SU-DHL-6 (cell line): ENCODE measurements at regions not wholly inside any gene's neighbourhood (a gene's known extent, or its start where the extent isn't known, plus 50 kb on each side); places are given as distances from the start of the nearest gene placed in this dataset.

Source experiments
- H2AFZ ChIP-seq: fragments of 200-600 bp; sonication (generic); 2 replicates; pipeline ENCODE4 v1.6.1; 2014; ENCODE audit warnings: low read depth, mild to moderate bottlenecking, moderate library complexity, mixed read lengths, antibody characterized with exemption, low read length; ENCODE audit not compliant: severe bottlenecking
- H3F3A ChIP-seq: fragments of 200-600 bp; shearing (Covaris generic); 2 replicates; pipeline ENCODE4 v1.6.0; 2016; ENCODE audit warnings: antibody characterized with exemption, mild to moderate bottlenecking; ENCODE audit not compliant: insufficient read depth
- H3K27ac ChIP-seq: fragments of 200-600 bp; sonication (generic); 2 replicates; pipeline ENCODE4 v1.5.1; 2016; ENCODE audit warnings: low read depth, mild to moderate bottlenecking, low read length, moderate library complexity, mixed read lengths
- H3K27me3 ChIP-seq: fragments of 200-600 bp; sonication (generic), shearing (Covaris generic); 2 replicates; pipeline ENCODE4 v1.6.0; 2014; ENCODE audit warnings: mild to moderate bottlenecking, low read length
- H3K36me3 ChIP-seq: fragments of 200-600 bp; sonication (generic); 2 replicates; pipeline ENCODE4 v1.6.1; 2014; ENCODE audit warnings: mild to moderate bottlenecking, low read length, mixed read lengths
- H3K4me2 ChIP-seq: fragments of 300-600, 200-600 bp; shearing (Covaris generic), sonication (generic); 2 replicates; pipeline ENCODE4 v1.6.0; 2014; ENCODE audit warnings: low read length, low read depth, mild to moderate bottlenecking; ENCODE audit not compliant: poor library complexity, severe bottlenecking
- H3K4me3 ChIP-seq: fragments of 200-600 bp; sonication (generic); 2 replicates; pipeline ENCODE4 v1.5.1; 2014; ENCODE audit warnings: antibody characterized with exemption, low read length, mild to moderate bottlenecking, mixed read lengths; ENCODE audit not compliant: insufficient read depth, poor library complexity, severe bottlenecking
- H3K79me2 ChIP-seq: fragments of 200-600 bp; sonication (generic); 2 replicates; pipeline ENCODE4 v1.6.1; 2014; ENCODE audit warnings: mild to moderate bottlenecking, low read length, moderate library complexity; ENCODE audit not compliant: insufficient read depth
- H3K9ac ChIP-seq: fragments of 200-600 bp; sonication (generic); 2 replicates; pipeline ENCODE4 v1.7.0; 2014; ENCODE audit warnings: mild to moderate bottlenecking, low read length
- H3K9me2 ChIP-seq: fragments of 200-600 bp; sonication (generic); replicated peaks from 2 replicates; pipeline ENCODE4 v1.6.1; 2014; ENCODE audit warnings: low read length; ENCODE audit not compliant: insufficient read depth
- H3K9me3 ChIP-seq: fragments of 200-600 bp; sonication (generic); 2 replicates; pipeline ENCODE4 v1.6.1; 2014; ENCODE audit warnings: low read length, mixed read lengths; ENCODE audit not compliant: insufficient read depth
- H4K20me1 ChIP-seq: fragments of 200-600 bp; sonication (generic); 2 replicates; pipeline ENCODE4 v1.6.1; 2014; ENCODE audit warnings: low read depth, mild to moderate bottlenecking, antibody characterized with exemption, low read length, moderate library complexity, mixed read lengths
- CTCF ChIP-seq: fragments of 200-600 bp; sonication (generic); IDR thresholded peaks from one replicate; pipeline ENCODE4 v1.5.1; 2017; ENCODE audit warnings: antibody characterized with exemption, mild to moderate bottlenecking, low read length, moderate library complexity; ENCODE audit not compliant: insufficient read depth, poor library complexity, severe bottlenecking
- EZH2phosphoT487 ChIP-seq: fragments of 200-600 bp; sonication (generic), shearing (Covaris generic); conservative IDR thresholded peaks from 2 replicates; pipeline ENCODE4 v1.6.1; 2018; ENCODE audit warnings: mild to moderate bottlenecking, antibody characterized with exemption, low read length, moderate library complexity, mixed read lengths

GRCh38 chr12:85564786-85565185 lies 271.4 kb downstream of the RASSF9 start:
- TF ChIP-seq CTCF (no peak), EZH2phosphoT487 (no peak)
- no peaks in the 10 kb centered on the region for H3K9me3 ChIP-seq
- no peaks in the 10 kb centered on the region for H3K36me3 ChIP-seq
- peaks cover 3% of the 10 kb centered on the region; the same call in 1 of the 2 replicates for H4K20me1 ChIP-seq
- H3K4me2 ChIP-seq, result no peak overlapping the region
- no peak overlapping the region for H3K4me3 ChIP-seq
- no peaks in the 10 kb centered on the region for H3K27me3 ChIP-seq
- no peaks in the 10 kb centered on the region for H3K9me2 ChIP-seq
- H3K27ac ChIP-seq, result no peak overlapping the region
- no peak overlapping the region for H2AFZ ChIP-seq
- H3F3A ChIP-seq, result no peaks in the 10 kb centered on the region
- H3K79me2 ChIP-seq, result no peaks in the 10 kb centered on the region
- H3K9ac ChIP-seq, result no peak overlapping the region

DNA sequence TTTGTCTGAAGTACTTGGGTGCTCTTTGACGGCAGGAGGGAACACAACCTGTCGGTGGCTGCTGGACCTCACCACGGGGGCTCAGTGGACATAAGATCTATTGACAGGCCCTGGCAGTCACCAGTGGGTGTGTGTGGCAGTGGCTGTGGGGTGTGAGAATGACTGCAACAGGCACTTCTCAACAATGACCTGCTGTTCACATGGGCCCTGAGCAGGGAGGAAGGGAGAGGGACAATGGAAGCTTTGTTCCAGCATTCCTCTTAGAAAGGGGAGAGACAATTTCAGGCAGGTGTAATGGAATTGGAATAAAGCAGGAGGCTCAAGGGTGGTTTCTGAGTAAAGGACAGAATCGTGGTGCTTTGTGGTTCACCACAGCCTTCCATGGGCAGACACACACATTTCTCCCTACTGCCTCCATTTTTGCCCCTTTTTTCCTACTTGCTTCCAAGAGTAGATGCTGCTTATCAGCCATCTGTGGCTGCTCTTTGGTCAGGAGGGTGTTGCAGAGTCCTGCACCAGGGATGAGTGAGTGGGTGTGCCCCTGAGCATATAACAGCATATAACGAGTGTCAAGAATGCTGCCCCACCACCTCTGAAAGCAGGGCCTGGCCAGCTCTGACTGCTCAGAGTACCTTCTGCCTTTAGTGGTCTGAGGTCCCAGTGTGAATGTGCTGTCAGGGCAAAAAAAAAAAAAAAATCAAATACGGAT lies 267.7 kb downstream of the RASSF9 start:
- Histone ChIP-seq H3F3A (no peaks in the 10 kb centered on the region), H3K9me2 (no peaks in the 10 kb centered on the region), H3K27me3 (no peaks in the 10 kb centered on the region), H3K4me3 (no peak overlapping the region), H4K20me1 (peaks cover 3% of the 10 kb centered on the region; the same call in 1 of the 2 replicates), H3K36me3 (no peaks in the 10 kb centered on the region), H3K9me3 (no peaks in the 10 kb centered on the region), H3K79me2 (no peaks in the 10 kb centered on the region), H3K9ac (no peak overlapping the region), H3K4me2 (no peak overlapping the region), H3K27ac (no peak overlapping the region), H2AFZ (no peak overlapping the region)
- TF ChIP-seq EZH2phosphoT487, result no peak
- TF ChIP-seq CTCF, result no peak

DNA sequence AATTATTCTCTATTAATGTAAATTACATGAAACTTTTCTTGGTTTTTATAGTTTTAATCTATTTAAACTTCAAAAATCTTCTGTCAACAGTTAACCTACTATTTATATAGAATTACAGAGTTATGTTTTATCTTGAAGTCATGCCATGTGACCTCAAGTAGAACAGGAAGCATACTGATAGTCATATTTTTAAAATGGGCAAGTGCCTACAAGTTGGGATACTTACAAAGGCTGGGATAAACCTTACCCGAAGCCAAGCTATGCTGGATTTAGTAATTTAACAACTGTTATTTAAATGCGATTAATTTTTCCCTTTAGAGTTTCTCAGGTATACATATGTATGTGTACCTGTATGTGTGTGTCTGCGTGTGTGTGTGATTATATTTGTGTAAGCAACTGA lies 266.9 kb downstream of the RASSF9 start:
- H3K27ac ChIP-seq, result no peak overlapping the region
- no peaks in the 10 kb centered on the region for H3F3A ChIP-seq
- no peaks in the 10 kb centered on the region for H3K79me2 ChIP-seq
- peaks cover 3% of the 10 kb centered on the region; the same call in 1 of the 2 replicates for H4K20me1 ChIP-seq
- H3K9me3 ChIP-seq, result no peaks in the 10 kb centered on the region
- H2AFZ ChIP-seq, result no peak overlapping the region
- H3K4me3 ChIP-seq, result no peak overlapping the region
- H3K4me2 ChIP-seq, result no peak overlapping the region
- H3K9ac ChIP-seq, result no peak overlapping the region
- TF ChIP-seq EZH2phosphoT487 (no peak), CTCF (no peak)
- no peaks in the 10 kb centered on the region for H3K36me3 ChIP-seq
- H3K27me3 ChIP-seq, result no peaks in the 10 kb centered on the region
- no peaks in the 10 kb centered on the region for H3K9me2 ChIP-seq
